ENCODE measurements at regions not wholly inside any gene's neighbourhood (a gene's known extent, or its start where the extent isn't known, plus 50 kb on each side); places are given as distances from the start of the nearest gene placed in this dataset.
A peak's percentile ranks its signal among the peaks of the same experiment; 100 is the strongest.
"Not testable (repeated sequence)": the region's sequence is repeated elsewhere in the genome, so short reads cannot be mapped to it uniquely, and the experiment has no call there.

GRCh38 chr10:28969413-28969812 is 292.1 kb downstream of the BAMBI start:
- DNase-seq: no peak

GRCh38 chr10:28970231-28970630 is 292.9 kb downstream of the BAMBI start:
- DNase-seq: no peak

GRCh38 chr10:28971255-28971654 is 293.9 kb downstream of the BAMBI start:
- no peak for DNase-seq

- no peak for DNase-seq
Observed at GRCh38 chr10:28971764-28972163, 294.4 kb downstream of the BAMBI start.

DNA sequence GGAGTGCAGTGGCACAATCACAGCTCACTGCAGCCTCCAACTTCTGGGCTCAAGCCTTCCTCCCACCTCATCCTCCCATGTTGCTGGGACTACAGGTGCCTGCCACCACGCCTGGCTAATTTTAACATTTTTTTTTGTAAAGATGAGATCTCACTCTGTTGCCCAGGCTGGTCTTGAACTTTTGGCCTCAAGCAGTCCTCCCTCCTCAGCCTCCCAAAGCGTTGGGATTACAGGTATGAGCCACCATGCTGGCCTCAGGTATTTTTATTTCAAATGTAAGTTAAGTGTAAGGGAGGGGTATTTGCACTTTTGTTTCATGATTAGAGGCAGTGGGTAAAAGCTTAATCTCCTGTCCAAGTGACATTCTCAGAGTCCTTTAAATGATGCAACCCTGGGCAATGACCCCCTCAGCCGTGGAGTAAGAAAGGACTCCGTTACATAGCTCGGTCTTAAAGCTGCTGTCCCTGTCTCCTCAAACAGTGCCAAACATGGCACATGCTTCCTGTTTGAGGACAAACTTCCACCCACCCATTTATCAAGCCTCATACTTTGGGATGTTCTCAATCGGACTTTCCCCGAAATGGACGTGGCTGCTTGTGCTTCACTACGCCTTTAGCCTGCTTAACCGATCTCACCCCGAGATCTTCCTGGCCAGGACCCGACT is 296.1 kb downstream of the BAMBI start:
- DNase-seq: no peak

DNA sequence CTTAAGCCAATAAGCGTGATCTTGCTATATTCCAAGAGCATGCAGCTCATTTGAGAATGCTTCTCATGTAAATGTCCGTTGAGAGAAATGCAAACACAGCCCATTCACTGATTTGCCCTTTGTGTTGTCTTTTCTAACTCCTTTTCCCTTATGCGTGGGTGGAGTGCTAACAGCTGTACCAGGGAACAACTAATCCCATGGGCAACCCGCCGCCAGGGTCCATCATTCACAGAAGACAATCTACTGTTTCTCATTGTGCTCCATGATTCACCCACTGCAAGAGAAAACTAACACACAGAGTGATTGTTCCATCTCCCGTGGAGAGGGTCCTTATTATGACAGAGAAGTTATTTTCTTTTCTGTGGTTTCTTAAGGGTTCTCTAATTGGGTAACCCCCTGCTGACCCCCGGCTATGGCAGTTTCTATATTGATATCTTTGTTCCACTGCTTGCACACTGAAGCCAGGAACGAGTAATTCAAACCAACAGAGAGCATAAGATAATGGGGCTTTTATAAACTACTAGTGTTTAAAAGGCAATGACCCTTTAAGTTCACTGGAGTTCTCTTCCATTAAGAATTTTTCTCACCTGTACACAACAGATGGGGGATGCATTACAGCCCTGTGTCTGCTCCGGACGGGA is 298.7 kb downstream of the BAMBI start:
- DNase-seq: no peak

DNA sequence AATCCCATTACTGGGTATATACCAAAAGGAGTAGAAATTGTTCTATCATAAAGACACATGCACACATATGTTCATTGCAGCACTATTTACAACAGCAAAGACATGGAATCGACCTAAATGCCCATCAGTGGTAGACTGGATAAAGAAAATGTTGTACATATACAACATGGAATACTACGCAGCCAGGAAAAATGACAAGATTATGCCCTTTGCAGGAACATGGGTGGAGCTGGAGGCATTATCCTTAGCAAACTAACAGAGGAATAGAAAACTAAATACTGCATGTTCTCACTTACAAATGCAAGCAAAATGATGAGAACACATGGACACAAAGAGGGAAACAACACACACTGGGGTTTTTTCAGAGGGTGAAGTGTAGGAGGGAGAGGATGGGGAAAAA is 300.2 kb downstream of the BAMBI start:
- DNase-seq: no peak

DNA sequence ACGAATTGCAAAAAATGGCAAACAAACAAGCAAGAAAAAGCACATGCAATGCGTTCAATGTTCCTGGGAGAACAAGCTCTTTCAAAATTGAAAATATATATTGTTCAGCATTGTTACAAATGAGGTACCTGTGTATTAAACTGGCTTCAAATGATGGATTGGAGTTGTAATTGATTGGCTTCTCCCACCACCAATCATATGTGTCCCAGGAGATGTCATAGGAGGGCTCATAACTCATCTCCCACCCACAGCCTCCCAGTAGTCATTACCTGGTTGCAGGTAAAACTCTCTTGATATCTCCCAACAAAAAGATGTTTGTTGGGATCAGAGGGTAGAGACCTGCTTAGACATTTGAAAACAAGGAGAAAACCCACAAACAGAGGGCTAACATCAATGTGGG is 302.9 kb downstream of the BAMBI start:
- no peak for DNase-seq

DNA sequence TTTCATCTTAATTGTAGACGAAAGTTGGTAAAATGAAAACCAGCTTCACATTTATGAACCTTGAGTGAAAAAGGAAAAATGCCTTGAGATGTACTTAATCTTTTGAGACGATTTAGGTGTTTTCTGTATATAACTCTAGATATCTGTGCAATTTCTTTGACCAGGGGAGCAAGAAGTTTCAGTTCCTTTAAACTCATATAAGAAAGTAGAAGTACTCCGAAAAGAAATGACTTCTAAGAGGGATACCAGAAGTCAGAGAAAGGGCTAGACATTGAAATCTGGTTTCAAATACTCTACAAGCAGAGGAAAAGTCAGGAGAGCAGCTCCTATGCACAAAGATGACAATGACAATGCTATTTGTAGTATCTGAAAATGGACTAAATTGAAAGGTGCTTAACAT is 303.7 kb downstream of the BAMBI start:
- DNase-seq: no peak

- DNase-seq: no peak
Observed at GRCh38 chr10:28982974-28983373, 305.7 kb downstream of the BAMBI start.

- DNase-seq: no peak
Observed at GRCh38 chr10:28983799-28984198, 305.1 kb upstream of the LYZL1 start.

DNA sequence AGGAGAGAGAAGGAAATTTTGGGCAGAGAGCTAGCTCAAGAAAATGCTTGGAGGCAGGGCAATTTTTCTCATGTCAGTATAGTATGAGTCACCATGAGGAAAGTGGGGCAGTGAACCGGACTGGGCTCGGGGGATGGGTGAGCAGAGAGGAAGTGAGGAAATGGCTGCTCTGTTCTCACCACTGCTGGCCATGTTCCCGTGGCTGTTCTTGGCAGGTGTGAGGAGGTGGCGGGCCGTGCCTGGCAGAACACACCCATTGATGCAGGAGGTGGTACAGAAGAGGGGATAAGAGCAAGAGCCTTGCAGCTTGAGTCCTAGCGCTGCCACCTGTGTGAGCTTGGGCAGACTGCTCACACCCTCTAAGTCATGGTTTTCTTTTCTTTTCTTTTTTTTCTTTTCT is 304.4 kb upstream of the LYZL1 start:
- DNase-seq: no peak

GRCh38 chr10:28985137-28985885 is 303.6 kb upstream of the LYZL1 start:
- no peak for DNase-seq

GRCh38 chr10:28986117-28986792 is 302.6 kb upstream of the LYZL1 start:
- DNase-seq: no peak

GRCh38 chr10:28986856-28987255 is 302.0 kb upstream of the LYZL1 start:
- DNase-seq: no peak

GRCh38 chr10:28987555-28988320 is 301.1 kb upstream of the LYZL1 start:
- DNase-seq: no peak

DNA sequence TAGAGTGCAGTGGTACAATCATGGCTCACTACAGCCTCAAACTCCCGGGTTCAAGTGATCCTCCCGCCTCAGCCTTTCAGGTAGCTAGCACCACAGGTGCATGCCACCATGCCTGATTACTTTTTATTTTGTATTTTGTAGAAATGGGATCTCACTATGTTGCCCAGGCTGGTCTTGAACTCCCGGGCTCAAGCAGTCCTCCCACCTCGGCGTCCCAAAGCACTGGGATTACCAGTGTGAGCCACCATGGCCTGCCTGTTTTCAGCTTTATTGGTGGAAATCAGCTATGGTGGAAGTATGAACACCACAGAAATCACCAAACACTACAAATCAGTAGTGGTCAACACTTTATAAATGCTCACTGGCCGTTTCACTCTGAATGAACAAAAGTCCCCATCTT is 299.9 kb upstream of the LYZL1 start:
- DNase-seq: no peak

DNA sequence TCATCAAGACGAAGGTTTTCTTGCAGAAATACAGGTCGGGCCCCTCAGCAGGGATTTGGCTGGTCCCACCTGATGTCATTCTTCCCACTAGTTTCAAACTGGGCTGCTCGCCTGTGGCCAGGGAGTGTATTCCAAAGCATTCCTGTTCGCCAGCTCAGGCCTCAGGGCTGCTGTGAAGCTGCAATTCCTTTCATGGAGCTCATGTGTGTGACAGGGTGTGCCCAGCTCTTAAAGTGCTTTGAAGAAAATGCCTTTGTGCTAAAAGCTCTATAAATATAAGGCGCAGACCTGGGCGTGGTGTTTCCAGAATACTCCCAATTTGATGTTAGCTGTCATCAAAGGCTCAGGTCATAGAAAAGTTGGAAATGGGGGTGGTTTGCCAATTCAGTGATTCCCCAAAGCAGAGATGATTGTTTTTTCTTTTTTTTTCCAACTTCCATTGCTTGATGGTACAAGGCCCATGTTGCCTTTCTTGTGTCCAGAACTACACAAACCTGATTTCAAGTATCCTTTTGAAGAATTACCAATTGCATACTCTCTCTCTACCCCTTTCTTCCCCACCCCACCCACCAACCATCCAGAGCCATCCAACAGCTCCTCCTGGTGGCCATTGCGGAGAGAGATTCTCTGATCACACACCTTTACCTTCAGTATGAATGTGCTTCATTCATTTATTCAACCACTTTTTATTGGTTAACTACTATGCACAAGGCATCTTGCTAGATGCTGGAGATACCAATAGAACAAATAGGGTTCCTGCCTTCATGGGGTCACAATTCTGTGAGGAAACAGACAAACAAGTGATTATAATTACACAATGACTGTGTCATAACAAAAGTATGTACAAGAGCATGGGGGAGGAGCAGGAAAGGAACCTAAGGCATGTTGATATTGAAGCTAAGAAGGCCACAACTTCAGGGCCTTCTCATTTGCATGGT is 297.3 kb upstream of the LYZL1 start:
- peak; percentile 21 for DNase-seq

DNA sequence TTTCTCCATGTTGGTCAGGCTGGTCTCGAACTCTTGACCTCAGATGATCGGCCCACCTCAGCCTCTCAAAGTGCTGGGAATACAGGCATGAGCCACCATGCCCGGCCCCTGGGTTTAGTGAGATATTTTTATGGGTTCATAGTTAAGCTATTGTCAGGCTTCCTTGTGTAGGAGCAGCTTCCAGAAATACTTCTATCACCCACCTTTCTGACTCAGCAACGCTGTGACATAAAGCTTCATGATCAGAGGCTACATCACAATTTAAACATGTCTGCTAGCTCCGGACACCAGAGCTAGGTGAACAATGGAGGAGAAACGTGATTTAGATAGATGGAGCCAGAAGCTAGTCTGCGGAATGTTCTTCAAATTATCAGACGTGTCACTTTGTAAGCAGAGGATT is 295.8 kb upstream of the LYZL1 start:
- DNase-seq: no peak

DNA sequence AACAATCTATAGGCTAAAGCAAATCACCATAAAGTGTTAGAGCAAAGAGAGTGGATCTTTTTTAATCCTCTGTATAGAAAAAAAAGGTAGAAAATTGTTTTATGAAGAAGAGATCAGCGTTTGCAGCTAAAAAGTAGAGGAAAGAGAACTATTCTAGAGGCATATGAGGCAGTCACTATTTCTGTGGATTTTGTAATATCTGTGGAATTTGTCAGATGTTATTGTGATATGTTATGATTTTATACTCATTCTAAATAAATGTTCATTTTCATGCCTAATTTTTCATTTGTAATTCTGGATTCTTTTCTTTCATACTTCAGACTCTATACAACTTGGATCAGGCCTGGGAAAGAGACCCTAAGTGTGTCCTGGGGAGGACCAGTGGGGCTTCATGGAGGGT is 295.0 kb upstream of the LYZL1 start:
- DNase-seq: no peak

DNA sequence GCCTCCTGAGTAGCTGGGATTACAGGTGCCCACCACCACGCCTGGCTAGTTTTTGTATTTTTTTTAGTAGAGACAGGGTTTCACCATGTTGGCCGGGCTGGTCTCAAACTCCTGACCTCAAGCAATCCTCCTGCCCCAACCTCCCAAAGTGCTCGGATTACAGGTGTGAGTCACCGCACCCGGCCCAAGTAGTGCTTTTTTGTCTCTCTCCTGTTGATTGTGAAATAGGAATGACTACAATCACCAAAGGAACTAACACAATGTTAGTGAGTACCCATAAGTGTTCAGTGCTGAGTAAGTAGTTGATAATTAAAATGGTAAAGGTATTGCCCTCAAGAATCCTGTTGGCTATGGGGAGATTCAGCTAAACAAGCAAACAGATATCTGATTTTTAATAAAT is 294.1 kb upstream of the LYZL1 start:
- DNase-seq: not testable (repeated sequence)

GRCh38 chr10:28995497-28995896 is 293.4 kb upstream of the LYZL1 start:
- DNase-seq: no peak

Data from CD4-positive, alpha-beta T cell treated with Interleukin-21 for 1 hour (primary cell).